ENCODE measurements at regions not wholly inside any gene's neighbourhood (a gene's known extent, or its start where the extent isn't known, plus 50 kb on each side); places are given as distances from the start of the nearest gene placed in this dataset.

DNA sequence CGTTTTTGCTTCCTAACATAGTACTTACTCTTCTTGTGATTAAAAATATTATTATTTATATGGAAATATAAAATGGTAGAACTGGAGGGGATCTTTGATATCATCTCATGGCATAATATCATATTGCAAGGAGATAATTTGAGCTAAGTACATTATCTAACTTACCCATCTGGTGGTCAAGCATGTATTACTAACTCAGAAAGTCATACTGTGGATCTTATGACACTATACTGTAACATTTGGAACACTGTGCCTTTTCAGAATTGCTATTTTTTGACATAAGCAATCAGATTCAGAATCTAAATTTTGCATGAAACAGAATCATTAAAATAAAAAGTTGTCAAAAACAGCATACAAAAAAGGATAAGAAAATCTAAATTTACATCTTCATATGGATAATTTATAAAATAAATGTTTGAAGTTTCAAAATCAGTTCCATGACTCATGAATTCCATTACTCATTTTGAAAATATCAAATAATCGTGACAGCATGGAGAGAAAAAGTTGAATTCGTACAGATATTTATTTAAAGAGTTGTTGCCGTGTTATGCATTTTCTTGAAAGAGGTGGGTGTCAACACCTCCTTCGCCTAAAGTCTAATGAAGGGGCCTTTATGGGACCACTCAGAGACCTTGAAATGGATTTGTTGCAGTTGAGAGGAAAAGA, 928.1 kb downstream of the PDHA2 start:
- DNase-seq (ENCODE audit: low read depth in 2 of 2) = no peak

DNA sequence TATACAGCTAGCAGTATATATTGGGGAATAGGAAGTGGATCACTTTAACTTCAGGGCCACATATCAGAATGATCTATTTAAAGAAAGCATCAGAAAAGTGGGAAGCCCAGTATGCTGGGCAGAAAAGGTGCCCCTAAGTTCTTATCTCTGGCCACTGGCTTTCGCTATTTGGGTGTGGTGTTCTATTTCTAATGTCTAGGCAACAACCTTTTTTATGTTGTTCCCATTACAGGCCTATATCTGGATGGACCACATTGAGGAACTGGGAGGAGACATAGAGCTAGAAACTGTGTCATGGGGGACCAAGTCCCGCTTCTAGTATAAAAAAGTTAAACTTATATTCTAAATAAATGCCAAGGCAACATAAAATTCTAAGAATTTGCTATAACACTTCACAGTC, 935.6 kb downstream of the PDHA2 start:
- DNase-seq (ENCODE audit: low read depth in 2 of 2) = no peak

DNA sequence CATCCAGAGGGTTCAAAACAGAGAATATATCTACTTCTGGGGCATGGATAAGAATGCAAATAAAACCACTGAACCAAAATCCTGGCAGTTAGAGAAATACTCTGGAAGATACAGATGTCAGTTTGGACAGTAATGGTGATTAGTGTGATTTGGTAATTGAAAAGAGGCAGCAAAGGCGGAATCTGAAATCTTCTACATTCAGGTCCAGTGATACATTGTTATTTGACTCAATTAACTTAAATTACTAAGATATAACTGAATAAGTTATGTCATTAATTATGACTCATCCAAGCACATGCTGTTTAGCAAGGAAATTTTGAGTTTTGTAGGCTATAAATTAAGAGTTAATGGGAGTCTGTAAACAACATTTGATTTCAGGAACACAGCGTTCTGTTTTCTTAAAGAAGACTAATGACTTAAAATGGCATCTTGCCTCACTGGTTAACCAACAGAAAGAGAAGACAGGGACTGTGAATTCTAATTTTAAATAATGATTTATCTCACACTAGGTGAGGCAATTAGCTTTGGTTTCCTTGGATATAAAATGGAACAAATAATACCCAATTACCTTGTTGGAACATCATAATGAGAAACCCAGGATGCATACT, 937.1 kb downstream of the PDHA2 start:
- no peak for DNase-seq (ENCODE audit: low read depth in 2 of 2)

DNA sequence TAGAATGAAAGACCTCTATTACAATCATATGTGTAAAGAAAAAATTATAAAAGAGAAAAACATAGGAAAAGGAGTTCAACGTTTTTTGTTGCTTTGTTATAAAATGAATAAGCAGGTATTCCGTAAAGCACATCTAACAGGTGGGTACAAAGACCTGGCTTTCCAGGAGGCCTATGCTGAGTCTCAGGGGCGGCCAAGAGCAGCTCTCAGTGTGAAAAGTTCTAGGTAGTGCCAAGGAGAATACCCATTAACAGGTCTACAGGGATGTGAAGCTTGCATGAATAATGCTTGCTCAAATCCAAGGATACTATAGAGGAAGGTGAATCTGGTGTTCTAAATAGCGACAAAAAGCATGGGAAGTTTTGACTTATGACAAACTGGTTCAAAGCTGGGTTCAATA, 944.4 kb downstream of the PDHA2 start:
- DNase-seq (ENCODE audit: low read depth in 2 of 2) = no peak

DNA sequence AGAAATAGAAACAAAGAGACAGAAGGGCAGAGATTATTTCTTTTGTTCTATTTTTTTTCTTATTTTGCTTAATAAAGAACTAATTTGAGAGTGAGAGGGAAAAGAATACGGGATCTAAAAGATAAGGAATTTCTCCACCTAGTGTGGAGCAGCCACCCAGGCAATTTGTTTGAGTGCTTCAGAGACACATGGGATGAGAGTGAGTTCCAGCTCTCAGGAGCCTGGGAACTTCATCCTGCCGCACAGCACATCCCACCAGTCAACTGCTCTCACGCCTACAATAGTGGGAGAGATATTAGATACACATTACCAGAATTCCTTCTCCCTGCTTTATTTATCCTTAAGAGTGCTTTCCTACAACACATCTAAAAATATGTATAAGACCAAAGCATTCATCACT, 946.4 kb downstream of the PDHA2 start:
- DNase-seq (ENCODE audit: low read depth in 2 of 2) = no peak

DNA sequence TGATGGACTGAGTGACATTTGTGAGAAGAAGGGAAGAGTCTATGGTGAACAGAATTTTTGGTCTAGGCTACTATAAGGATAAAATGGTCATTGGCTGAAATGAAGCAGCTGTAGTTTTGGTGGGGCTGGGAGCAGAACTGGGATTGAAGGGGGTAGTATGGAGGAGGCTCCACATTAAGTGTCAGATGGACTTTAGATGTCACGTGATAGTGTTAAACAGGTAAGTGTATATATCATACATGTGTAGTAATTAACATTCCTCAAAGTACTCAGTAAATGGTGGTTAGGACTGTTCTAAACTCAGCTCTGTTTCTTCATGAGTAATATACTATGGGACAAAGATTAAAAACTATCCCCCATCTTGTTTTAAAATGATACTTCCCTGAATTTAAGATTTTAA, 947.9 kb downstream of the PDHA2 start:
- no peak for DNase-seq (ENCODE audit: low read depth in 2 of 2)

DNA sequence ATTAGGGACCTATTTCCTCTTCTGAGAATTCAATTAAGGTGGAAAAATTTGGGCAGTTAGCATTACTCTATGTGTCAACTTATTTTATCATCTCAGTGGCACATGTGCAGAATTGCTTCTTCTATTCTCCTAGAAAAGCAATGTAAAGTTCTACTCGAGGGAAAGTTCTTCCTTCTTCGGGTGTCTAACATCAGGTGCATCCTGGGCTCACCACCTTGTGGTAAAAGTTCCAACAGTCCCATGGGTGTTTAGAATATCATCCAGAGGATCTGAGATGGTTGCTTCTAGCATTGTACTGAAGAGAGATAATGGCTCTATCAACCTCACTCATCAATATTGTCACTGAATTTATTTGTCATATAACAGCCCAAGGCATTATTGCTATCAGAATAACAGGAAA, 969.7 kb downstream of the PDHA2 start:
- no peak for DNase-seq (ENCODE audit: low read depth in 2 of 2)

DNA sequence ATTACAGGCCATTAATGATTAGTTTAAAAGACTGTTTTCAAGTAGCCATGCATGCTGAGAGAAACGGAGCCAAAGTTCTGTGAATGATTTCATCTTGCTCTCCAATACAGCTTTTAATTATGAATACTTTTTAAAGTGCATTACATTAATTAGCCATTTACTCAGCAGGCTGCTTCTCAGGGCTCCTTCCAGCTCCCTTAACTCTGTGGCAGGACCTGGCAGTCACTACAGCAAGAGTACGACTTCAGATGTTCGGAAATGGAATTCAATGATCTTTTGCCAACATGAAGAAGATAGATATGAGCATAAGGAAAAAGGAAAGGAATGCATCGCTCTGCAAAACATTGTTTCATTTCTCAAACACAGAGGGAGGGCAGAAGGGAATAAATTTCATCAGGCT, 987.2 kb downstream of the PDHA2 start:
- no peak for DNase-seq (ENCODE audit: low read depth in 2 of 2)

DNA sequence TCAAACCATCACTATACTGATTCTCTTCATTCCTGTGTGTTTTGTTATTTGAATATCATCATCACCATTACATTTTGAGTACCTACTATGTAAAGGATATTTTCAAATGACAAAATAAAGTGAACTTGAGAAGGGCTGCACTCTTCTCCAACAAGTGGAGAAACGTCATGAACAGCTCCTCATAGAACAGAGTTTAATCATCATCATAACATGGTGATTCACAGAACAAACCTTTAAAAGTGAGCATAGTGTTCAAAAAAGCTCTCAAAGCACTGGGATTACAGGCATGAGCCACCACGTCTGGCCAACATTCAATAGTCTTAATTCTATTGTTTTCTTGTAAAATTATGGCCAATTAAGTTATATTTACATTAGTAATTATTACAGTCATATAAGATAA, 993.9 kb downstream of the PDHA2 start:
- DNase-seq (ENCODE audit: low read depth in 2 of 2) = no peak

DNA sequence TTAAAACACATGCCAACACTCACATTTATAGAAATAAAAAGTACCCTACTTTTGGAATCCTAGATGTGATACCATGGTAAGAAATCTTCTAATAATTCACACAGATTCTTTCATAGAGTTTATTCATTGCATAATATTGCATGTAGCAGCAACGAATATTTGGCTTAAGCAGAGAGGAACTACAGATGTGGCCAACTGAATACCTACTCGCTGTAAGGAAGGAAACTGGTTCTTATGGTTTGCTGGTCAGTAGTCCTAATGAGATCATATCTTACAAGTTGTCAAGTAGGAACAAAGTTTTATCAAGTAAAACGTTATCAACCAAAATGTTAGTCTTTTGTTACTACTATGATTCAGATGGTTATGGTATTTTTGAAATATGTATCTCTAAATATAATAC, 996.1 kb downstream of the PDHA2 start:
- no peak for DNase-seq (ENCODE audit: low read depth in 2 of 2)

DNA sequence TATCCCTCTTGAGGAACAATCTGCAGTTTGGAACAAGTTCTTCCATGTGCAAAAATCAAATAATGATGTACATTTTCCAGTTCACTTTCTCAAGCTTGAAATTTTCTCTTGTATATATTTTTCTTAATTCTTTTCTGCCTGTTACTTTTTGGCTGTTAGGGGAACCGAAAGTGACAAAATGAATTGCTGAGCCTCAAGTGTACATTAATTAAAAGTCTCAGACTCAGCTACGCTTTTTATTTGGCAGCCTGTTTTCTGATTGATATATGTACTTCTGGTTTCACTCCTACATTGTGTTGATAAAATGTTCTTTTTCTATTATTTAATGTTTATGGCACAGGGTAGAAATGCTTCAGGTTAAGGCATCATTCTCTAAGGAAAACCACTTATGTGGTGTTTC, 999.5 kb downstream of the PDHA2 start:
- DNase-seq (ENCODE audit: low read depth in 2 of 2) = no peak

DNA sequence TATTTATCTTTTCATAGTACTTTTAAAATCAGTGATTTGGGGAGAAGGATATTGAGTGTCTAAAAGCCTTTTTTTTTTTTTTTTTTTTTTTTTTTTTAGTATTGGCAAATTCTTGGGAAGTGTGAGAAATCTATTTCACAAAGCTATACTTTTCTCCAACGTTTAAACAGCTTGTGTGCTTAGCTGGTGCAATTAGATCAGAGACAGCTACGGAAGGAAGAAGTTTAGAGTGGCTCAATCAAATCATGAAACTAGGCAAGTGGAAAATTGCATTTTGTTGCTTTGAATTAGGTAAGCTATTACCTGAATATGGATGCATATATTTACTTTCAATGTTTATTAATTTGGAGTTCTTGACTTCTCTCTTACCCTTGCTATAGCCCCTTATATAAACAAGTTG, 1001.9 kb downstream of the PDHA2 start:
- no peak for DNase-seq (ENCODE audit: low read depth in 2 of 2)

DNA sequence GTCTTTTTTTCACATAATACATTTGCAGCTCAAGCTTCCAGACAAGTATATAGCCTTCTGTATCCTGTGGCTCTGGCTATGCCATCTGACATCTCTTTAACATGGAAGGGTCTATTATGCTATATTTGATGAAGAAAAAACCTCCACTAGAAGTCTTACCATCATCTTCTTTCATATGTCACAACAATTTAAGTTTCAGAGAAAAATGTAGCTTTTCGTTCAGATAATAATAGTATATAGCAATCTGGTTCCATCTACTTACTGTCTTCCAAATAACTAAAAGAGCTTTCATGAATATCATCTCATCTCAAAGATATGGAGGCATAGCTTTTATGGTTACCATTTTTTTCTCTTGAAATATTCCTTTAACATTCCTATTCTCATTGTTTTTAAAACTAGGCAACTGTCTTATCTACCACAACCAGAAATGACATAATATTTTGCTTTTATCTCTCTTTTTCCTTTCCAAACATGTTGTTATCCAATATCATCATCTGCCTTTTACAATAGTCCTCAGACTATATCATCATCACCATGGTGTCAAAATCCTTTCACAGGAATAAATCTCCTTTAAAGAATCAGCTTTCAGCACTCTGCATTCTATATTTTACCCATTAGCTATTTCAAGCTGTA, 1005.1 kb downstream of the PDHA2 start:
- no peak for DNase-seq (ENCODE audit: low read depth in 2 of 2)

DNA sequence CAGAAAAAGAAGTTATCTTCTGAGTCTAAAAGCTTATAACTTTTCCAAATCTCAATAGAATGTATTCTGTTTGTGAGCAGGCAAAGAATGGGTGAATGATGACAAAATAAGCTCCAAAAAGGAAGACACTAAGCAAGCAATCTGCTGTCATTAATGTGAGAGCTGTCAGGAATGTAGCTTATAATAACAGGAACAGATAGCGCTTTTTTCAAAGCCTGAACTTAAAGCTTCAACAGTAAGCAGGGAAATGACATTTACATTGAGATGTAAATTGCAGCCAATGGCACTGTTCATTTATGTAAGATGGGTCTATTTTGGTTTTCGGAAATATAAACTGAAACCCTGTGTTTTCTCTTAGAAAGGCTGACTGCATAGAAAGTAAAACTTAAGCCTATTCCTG, 1005.9 kb downstream of the PDHA2 start:
- DNase-seq (ENCODE audit: low read depth in 2 of 2) = no peak

DNA sequence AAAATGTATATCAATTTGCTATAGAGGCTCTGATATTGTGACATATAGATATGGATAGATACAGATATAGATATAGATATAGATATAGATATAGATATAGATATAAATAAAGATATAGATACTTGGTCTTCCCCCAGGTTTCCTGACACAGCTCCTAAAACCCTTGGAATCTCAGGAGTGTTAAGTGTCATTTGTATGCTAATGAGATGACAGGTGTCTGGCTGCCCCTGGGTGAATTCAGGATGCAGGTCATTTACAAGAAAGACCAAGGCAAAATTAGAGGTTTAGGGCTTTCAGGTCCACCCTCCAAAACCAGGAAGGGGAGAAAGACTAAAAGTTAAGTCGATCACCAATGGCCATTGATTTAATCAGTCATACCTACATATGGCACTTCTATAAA, 1034.8 kb downstream of the PDHA2 start:
- DNase-seq (ENCODE audit: low read depth in 2 of 2) = no peak

DNA sequence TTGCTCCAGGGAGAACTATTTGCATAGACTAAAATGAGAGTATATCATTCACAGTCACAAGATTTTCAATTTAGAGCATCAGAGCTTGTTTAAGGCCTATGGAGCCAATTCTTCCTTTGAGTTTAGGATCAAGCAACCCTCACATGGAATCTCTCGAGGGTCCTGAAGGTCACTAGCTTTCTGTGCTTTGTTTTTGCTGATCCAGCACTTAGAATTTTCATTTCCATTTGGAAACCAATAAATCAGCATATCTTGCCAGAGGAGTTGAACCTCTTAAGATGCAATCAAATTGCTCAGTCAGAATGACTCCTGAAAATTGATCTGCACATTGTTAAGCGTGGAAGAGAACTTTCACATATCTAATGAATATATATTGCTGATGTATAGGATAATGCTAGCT, 1039.6 kb downstream of the PDHA2 start:
- no peak for DNase-seq (ENCODE audit: low read depth in 2 of 2)

DNA sequence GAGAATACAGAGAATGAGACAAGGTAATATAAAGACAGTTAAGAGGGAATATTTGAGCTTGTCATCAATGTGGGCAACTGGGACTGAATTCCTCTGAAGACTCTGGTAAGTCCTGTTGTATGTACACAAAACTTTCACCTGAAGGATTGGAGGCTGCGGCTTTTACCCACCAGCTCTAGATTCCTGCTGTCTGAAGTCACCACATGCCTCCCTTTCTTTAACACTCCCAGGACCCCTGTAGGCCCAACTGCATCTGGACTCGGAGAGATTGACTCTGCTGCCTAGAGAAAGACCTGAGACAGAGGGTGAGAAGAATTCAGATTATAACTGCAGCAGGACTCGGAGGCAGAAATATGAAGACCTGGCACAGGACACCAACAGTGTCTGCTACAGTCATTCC, 1048.0 kb downstream of the PDHA2 start:
- DNase-seq (ENCODE audit: low read depth in 2 of 2) = no peak

DNA sequence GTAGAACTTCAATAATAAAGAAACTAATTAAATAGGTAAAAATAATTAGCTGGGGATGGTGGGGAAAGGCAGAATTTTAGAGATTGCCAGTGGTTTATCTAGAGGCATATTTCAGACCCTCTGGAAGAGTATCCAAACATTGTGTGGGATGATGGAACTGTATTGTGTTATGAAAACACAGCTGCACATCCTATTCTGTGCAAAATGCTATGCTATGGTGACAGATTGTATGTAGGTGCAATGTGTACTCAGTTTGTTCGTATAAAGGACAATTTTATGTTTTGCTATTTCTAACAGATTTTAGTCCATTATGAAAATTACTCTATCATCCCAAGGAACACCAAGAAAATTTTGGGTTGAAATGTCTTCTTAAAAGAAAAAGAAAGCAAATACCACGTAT, 1054.7 kb downstream of the PDHA2 start:
- no peak for DNase-seq (ENCODE audit: low read depth in 2 of 2)

DNA sequence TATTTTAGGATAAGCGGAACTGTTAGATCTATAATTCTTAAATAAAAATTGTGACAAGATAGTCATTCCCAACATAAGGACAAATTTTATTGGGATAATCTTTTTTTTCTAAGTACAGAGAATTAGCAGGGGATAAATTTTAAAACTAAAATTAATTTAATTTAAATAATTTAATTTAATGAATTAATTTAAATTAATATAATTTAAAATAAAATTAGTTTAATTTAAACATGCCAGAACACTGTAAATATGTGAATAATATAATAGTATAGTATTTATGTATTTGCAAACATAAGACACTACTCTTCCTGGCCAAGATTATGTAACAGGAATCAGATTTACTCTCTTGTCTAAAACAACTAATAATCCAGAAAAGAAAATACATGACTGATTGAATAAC, 1055.9 kb downstream of the PDHA2 start:
- DNase-seq (ENCODE audit: low read depth in 2 of 2) = no peak

DNA sequence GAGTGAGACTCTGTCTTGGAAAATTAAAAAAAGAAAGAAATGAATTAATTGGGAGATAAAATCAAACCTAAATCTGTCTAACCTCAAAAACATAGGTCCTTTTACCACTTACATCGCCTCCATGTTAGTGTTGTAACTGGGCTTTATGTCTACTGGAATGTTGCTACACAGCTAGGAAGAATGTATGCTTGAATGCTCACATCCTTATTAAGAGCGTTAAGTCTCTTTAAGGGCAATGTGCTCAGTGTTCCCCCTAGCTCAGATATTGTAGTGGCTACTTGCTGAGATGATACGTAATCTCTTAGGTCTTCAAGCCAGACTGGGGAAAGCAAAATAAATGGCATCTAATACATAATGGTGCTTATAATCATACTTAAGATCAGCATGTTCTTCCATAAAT, 1072.8 kb downstream of the PDHA2 start:
- no peak for DNase-seq (ENCODE audit: low read depth in 2 of 2)

DNA sequence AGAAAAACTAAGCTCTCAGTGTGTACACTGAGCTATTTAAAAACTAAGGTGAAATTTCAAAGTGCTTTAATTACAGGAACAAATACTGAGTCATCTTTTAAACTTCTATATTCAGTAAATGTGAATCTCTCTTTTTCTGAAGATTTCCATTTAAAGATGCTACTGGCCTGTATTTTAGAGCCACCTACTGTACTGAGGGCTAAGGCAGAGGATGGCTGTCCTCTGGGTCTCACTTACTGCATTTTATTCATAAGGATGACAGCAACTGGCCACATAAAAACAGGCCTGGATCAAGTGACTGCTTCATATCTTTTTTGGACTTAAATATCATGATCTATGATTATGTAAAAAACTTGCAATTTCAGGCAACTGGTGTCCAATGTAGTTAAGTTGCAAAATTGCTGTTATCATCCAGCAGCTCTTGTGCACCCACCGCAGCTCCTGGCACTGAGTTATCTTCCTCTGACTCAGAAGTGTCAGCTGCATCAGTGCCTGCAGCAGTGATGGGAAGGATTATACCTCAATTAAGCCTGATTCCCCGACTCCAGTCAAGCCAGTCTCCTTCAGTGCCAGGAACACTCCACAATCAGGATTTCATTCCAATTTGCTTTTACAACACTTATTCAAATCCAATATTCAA, 1073.7 kb downstream of the PDHA2 start:
- no peak for DNase-seq (ENCODE audit: low read depth in 2 of 2)

DNA sequence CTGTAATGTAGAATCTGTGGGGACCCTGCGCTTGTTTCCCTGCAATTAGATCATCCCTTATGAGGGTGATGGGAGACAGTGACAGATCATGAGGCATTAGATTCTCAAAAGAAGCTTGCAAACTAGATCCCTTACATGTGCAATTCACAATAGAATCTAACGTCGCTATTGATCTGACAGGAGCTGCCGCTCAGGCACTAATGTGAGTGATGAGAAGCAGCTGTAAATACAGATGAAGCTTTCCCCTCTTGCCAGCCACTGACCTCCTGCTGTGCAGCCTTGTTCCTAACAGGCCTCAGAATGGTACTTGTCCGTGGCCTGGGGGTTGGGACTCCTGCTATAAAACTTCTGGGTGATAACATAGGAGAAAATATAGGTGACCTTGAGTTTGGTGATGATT, 1076.8 kb downstream of the PDHA2 start:
- DNase-seq (ENCODE audit: low read depth in 2 of 2) = no peak

DNA sequence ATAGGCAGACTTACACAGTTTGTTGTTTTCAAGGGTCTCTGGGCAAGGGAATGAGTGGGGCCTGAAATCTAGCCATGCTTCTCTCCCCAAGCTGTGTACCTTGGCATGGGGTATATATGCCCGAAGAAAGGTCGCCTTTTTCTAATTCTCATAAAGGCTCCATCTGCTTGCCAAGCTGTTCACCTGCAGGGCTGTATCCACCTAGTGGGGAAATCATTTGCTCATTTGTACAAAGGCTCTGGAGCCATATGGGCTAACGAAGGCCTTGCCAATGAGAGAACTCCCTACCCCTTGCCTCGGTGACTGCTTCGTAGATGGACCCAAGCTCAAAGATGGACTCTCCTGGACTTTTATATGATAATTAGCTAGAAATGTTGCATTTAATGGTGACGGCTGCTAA, 1097.0 kb downstream of the PDHA2 start:
- DNase-seq (ENCODE audit: low read depth in 2 of 2) = no peak
